Liver (tissue), 3 donors: ENCODE measurements at regions not wholly inside any gene's neighbourhood (a gene's known extent, or its start where the extent isn't known, plus 50 kb on each side); places are given as distances from the start of the nearest gene placed in this dataset.

Experiments used
- TAF1 ChIP-seq: conservative IDR thresholded peaks from 2 replicates; pipeline ENCODE4 v1.6.1; 2016; ENCODE audit warnings: antibody characterized with exemption, mild to moderate bottlenecking
- TF ChIP-seq, protein P1 (sequence below): fragments of 150-350 bp; IDR thresholded peaks from 2 replicates; pipeline ENCODE4 v1.5.1; 2017; ENCODE audit warnings: improper control_type of control experiment, low read depth, low read length; ENCODE audit not compliant: missing input control
- donor health status: healthy.
- donor health status: healthy.

DNA sequence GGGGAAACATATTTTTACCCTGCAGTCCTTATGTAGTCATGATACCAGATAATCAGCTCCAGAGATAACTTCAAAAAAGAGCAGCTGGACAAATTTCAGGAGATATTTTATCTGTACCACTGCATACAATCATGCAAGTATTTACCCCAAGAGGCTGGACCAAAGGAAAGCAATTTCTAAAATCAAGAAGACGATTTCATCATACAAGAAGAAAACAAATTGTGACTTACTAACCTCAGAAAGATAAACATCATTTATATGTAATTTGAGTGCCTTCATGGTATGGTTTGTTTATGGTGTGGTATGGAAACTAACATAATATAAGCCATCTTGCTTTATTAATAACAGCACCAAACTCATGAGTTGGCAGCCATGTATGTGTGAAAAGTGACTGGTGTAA lies 603.6 kb downstream of the PSAT1 start:
- TF ChIP-seq, protein P1, sequence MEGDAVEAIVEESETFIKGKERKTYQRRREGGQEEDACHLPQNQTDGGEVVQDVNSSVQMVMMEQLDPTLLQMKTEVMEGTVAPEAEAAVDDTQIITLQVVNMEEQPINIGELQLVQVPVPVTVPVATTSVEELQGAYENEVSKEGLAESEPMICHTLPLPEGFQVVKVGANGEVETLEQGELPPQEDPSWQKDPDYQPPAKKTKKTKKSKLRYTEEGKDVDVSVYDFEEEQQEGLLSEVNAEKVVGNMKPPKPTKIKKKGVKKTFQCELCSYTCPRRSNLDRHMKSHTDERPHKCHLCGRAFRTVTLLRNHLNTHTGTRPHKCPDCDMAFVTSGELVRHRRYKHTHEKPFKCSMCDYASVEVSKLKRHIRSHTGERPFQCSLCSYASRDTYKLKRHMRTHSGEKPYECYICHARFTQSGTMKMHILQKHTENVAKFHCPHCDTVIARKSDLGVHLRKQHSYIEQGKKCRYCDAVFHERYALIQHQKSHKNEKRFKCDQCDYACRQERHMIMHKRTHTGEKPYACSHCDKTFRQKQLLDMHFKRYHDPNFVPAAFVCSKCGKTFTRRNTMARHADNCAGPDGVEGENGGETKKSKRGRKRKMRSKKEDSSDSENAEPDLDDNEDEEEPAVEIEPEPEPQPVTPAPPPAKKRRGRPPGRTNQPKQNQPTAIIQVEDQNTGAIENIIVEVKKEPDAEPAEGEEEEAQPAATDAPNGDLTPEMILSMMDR = no peak
- no peak for TF ChIP-seq TAF1
